ENCODE measurements at regions not wholly inside any gene's neighbourhood (a gene's known extent, or its start where the extent isn't known, plus 50 kb on each side); places are given as distances from the start of the nearest gene placed in this dataset.

- DNase-seq (ENCODE audit: low read depth), result no peak
- no peak overlapping the region for H3K4me3 ChIP-seq (ENCODE audit: low read length)
- no peak for TF ChIP-seq CTCF (conservative IDR thresholded peaks at IDR 0.05; ENCODE audit: low read length)
Measured at GRCh38 chr3:124293584-124293983, 301.7 kb upstream of the ROPN1 start.

GRCh38 chr3:124295362-124295761 lies 303.4 kb upstream of the ROPN1 start:
- H3K4me3 ChIP-seq (ENCODE audit: low read length), result no peak overlapping the region
- no peak for TF ChIP-seq CTCF (conservative IDR thresholded peaks at IDR 0.05; ENCODE audit: low read length)
- DNase-seq (ENCODE audit: low read depth), result no peak

DNA sequence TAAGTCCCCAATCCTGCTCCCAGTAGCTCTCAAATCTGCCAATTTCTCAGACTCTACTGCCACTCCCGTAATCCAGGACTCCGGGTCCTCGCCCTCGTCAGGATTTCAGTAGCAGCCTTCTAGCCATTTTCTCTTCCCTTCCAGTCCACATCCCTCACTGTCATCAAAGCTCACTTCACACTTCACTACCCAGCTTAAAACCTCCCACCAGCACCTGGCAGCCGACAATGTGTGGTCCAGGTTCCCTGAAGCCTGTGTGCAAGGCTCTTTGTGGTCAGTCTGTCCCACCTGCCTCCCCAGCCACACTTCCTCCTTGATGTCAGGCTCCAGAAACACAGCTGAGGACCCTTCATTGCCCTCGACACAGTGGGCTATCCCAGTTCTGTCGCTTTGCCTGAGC lies 304.5 kb upstream of the ROPN1 start:
- H3K4me3 ChIP-seq (ENCODE audit: low read length), result no peak overlapping the region
- no peak for DNase-seq (ENCODE audit: low read depth)
- TF ChIP-seq CTCF (conservative IDR thresholded peaks at IDR 0.05; ENCODE audit: low read length), result no peak

DNA sequence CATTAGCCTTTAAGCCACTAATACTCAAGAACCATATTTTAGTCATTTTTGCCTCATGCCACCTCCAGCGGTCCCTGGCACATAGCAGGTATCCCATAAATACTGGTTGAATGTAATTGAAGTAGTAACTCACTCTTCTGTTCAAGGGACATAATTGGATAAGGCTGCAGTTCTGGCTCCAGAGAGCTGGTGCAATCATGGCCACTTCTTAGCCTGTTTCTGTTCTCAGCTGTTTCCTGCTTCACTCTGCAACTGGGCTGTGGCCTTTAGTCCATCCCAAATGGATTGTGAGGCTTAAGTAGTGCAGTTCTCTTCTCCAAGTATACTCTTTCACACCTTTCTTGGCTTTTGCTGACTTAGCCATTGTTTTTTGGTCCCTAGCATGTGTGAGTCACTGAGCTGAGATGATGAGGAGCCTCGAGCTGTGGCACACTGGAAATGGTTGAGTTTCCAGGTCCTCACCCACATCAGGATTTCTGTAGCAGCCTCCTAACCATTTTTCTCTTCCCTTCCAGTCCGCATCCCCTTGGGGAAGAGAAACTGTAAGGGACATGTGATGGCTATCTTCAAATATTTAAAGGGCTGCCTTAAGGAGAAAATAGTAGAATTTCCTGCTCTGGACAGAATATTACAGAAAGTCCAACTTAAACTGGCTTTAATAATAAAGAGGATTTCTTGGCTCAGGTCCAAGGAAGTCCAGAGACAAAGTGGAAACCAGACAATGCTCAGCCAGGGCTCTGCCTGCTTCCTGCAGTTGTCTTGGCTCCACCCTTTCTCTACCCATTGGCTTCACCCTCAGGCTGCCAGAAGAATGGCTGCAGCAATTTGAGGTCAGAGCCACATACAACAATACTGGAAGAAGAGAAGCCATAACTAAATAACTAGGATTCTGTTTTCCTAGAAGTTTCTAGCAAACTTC lies 305.4 kb upstream of the ROPN1 start:
- no peak overlapping the region for H3K4me3 ChIP-seq (ENCODE audit: low read length)
- no peak for DNase-seq (ENCODE audit: low read depth)
- TF ChIP-seq CTCF (conservative IDR thresholded peaks at IDR 0.05; ENCODE audit: low read length), result no peak

GRCh38 chr3:124298301-124298700 lies 306.4 kb upstream of the ROPN1 start:
- DNase-seq (ENCODE audit: low read depth), result no peak
- no peak overlapping the region for H3K4me3 ChIP-seq (ENCODE audit: low read length)
- no peak for TF ChIP-seq CTCF (conservative IDR thresholded peaks at IDR 0.05; ENCODE audit: low read length)

DNA sequence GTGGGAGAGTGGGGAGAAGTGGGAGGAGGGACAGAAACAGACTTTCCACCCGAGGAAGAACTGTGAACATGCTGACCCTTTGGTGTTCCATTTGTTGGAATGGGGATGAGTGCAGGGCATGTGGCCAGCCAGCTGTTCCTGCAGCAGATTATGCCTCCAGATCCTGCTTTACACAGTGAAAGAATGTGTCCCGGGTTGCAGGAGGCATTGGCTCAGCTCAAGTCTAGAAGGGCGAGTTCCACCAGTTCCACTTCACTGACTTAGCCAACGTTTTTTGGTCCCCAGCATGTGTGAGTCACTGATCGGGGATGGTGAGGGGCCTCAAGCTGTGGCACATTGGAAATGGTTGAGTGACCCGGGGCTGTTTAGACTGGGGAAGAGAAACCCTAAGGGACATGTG lies 307.0 kb upstream of the ROPN1 start:
- no peak overlapping the region for H3K4me3 ChIP-seq (ENCODE audit: low read length)
- TF ChIP-seq CTCF (conservative IDR thresholded peaks at IDR 0.05; ENCODE audit: low read length), result no peak
- no peak for DNase-seq (ENCODE audit: low read depth)

DNA sequence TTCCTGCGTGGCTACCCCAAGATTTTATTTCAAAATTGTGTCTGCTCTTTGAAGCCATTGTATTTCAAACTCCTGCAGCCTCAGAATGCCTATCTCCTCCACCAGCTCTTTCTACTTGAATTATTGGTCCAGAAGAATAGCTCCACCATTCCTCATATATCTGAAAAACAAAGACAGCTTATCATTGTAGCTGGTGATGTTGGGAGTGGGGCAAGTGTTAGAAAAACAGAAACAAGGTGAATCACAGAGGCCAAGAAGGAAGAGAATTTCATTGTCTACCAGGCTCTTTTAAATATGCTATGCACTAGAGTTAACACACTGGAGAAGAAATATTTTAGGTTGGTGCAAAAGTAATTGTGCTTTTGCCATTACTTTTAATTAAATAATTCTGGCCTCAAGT lies 307.9 kb upstream of the ROPN1 start:
- no peak overlapping the region for H3K4me3 ChIP-seq (ENCODE audit: low read length)
- no peak for DNase-seq (ENCODE audit: low read depth)
- no peak for TF ChIP-seq CTCF (conservative IDR thresholded peaks at IDR 0.05; ENCODE audit: low read length)
